Daoy (cell line): ENCODE measurements at regions not wholly inside any gene's neighbourhood (a gene's known extent, or its start where the extent isn't known, plus 50 kb on each side); places are given as distances from the start of the nearest gene placed in this dataset.

ENCODE experiments used
- DNase-seq: peaks from one replicate; pipeline ENCODE4 v3.0.0-alpha.2; 2015; ENCODE audit warnings: low read depth

DNA sequence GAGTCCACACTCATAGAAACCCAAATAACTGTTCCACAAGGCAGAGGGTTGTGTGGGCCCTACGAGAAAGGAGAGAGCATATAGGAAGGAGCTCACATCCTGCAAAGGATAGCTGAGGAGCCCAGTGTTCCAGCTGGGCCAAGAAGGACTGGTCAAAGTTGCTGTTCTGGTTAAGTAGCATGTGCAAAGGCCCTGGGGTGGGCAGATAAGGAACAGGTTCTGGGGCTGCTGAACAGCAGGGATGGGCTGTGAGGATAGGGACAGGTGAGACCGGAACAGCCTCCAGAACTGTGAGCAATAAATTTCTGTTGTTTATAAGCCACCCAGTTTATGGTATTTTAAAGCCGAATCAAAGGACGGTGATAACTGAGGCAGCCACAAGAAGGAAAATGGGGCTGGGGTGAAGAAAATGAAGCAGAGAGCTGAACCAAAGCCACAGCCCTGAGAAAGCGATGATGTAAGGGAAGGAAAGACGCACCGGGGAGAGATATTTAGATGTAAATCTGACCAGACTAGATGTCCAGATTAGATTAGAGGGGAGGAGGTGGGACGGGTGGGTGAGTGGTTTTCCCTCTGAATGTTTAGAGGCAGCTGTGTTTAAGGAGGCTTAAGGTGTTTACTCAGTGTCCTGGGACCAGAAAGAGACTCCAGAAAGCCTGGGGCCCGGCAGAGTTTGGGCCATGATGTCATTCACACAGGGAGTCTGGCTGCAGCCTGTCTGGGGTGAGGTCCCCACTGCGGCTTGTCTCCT lies 180.8 kb upstream of the BCOR start:
- peak; percentile 67 for DNase-seq

DNA sequence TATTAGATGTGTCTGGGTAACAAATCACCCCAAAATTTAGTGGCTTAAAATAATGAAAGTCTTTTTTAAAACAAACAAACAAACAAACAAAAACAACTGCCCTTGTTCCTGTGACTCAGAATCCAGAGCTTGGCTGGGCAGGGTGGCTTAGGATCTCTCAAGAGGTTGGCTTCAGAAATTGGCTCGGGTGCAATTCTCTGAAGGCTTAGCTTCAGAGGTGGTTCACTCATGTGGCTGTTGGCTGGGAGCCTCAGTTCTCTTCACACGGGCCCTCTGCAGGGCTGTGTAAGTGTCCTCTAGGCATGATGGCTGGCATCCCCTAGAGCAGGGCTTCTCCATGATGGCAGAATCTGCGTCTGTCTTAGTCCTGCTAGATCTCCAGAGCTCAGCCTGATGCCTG lies 179.9 kb upstream of the BCOR start:
- no peak for DNase-seq

DNA sequence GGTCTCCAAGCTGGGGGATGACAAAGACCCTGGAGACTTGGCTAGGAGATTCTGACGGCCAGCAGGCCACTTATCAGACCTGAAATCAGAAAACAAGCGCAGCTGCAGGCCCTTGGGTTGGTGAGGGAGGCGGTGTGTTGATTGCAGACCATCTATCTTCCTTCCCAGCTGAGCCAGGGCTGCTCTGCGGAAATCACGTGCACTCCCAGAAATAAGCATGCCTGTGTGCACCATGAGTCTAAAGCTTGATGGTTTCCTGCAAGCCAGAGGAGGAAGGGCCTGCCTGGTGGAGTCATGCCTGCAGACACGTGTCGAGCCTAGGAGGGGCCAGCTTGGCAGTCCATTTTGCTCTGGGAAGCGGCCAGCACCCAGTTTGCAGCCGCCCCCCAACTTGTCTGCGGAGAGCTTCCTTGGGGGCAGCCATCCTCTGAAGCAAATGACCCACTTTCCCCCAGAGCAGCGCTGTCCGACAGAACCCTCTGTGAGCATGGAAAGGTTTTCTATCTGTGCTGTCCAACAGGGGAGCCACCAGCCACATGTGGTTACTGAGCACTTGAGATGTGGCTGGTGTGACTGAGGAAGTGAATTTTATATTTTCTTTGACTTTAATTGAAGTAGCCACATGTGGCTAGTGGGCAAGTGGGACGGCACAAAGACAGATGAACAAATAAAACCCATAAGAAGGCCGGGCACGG lies 175.7 kb upstream of the BCOR start:
- DNase-seq, result no peak

DNA sequence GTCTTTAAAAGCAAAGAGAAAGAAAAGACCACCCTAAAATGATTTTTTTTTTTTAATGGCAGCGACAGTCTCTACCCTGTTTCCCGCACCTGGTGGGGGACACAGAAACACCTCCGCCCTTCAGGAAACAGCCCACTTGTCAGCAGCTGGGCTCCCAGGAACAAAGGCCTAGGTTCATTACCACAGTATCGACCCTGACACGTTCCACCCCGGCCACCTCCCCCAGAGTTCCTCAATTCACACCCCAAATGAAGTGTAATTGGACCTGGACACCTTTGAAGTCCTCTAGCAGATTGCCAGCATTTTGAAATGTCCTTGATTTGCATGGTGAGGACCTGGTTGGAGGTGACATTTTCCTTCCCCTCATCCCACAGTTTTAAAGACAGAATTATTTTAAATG lies 175.0 kb upstream of the BCOR start:
- no peak for DNase-seq

DNA sequence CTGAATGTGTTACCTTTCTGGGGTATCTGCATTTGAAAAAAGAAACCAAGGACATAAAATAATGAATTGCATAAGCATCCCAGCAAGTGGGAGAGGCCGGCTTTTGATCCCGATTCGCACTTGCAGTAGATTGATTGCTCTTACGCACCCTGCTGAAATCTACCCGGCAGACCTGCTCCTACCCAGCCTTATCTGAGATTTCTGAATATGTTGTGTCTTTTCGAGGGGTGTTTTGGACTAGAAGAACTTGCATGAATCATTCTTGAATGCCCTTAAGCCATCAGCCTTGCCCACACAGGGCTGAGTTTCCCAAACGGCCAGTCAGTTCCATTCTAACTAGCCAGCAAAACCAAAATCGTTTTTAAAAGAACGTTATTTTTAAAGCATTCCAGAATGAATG lies 174.4 kb upstream of the BCOR start:
- DNase-seq, result peak; percentile 10

DNA sequence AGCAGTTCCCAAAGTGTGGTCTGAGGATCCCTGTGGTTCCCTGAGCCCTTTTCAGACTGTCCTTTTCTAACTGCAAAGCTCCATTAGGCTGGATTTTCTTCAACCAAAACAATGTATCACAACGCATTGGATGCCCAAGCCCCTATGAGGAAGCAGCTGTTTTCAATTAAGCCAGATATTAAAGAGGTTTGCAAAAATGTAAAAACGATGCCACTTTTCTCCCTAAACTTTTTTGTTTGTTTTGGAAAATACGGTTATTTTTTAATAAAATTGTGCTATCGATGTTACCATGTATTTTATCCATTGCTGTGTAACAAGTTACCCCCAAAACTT lies 170.4 kb upstream of the BCOR start:
- DNase-seq, result no peak

DNA sequence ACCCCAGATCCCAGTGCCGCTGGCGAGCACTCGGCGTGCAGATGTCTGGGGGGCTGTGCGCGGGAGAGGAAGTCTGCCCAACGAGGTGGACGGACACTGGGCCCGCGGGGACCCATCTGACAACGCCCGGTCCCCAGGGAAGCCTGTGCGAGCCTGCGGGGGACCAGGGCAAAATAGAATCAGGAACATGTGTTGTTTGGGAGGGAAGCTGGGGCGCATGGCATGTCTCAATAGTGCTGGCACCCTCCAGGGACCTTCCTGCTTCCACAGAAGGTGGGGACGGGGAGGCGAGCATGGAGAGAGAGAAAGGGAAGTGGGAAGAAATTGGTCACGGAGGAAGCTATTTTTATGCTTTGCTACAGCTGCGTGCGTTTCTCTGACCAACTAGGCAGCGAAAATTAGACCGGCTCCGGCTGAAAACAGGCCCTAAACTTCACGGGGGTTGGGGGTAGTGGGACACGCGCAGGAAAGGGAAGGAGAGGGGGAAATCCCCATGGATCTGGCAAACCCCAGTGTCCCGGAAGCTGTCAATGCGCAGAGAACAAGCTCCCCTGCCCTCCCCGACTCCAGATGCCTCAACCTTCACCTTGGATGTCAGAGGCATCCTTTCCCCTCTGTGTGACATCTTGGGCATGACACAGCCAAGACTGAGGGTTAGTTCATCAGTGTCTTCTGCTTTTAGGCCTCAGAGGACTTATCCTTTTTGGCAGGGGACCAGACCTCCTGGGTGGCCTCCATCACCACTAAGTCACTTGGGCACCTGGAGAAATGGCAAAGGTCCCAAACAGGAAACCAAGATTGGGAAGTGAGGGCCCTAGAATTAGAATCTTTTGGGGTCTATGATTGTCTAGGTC lies 169.8 kb upstream of the BCOR start:
- no peak for DNase-seq

DNA sequence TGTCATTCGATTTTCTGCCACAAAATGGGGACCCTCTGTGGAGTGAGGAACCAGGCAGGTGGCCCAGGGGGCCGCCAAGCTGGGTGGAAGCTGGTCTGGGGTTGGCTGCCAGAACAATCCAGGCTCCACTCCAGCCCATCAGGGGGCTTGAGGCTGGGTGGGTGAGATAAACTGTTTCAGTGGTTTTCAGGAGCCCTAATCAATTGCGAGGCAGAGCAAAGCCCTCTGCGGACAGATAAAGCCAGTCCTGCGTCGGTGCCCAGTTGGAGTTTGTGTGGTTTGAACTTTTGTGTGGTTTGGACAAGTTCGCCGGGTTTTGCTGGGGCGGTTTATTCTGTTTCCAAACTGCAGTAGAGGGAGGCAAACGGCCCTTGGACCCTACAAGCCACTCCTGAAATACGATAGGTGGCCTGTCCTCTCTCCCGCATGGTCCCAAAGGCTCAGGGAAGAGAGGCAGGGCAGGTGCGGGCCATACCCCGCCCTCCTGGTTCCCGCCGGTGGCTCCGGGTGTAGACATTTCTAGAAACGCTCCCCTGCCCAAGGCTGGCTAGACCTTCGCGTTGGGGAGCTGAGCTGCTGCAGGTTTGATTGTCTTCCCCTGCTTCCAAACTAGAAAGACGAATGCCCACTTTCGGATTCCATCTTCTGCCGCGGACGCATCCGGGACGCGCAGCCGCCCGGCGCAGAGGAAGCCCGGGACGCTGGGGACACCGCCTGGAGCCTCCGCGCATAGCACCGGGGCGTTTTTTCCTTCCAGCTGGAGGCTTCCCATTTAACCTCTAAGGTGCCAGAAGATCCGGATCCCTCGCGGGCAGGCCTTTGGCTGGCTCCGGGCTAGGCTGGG lies 169.0 kb upstream of the BCOR start:
- DNase-seq, result peak; percentile 66

DNA sequence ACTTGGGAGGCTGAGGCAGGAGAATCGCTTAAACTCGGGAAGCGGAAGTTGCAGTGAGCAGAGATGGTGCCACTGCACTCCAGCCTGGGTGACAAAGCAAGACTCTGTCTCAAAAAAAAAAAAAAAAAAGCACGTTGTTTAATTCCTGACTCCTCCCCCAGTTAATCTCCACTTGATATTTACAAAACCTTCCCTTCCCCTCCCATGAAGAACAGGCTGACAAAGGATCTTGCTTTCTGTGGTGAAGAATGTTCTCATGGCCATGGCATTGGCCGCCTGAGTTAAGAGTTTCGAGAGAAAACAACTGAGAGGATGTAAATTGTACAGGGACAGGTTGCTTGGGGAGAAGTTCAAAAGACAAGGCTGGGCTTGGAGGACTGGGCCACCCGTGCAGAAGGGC lies 168.2 kb upstream of the BCOR start:
- no peak for DNase-seq

DNA sequence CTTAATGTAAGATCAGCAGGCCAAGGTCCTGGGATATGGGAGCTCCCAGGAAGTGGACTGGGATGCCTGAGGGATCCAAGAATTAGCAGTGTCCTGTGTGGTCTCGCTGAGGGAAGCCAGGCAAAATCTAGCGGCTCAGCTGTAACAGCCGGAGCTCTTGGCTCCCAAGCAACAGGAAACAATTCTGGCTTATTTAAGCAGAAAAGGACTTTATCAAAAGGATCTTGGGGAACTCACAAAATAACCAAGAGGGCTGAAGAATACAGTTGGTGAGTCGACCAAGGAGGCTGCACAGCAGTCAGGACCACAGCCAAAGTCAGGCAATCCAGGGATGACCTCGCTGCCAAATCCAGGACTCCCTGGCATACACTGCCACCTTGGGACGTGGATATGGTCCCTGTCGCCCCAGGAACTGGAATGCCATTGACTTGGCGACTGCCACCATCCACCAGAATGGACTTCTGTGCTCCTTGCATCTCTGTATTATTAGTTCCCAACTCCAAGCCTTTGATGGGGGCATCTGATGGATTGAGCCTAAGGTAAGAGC lies 165.3 kb upstream of the BCOR start:
- no peak for DNase-seq

DNA sequence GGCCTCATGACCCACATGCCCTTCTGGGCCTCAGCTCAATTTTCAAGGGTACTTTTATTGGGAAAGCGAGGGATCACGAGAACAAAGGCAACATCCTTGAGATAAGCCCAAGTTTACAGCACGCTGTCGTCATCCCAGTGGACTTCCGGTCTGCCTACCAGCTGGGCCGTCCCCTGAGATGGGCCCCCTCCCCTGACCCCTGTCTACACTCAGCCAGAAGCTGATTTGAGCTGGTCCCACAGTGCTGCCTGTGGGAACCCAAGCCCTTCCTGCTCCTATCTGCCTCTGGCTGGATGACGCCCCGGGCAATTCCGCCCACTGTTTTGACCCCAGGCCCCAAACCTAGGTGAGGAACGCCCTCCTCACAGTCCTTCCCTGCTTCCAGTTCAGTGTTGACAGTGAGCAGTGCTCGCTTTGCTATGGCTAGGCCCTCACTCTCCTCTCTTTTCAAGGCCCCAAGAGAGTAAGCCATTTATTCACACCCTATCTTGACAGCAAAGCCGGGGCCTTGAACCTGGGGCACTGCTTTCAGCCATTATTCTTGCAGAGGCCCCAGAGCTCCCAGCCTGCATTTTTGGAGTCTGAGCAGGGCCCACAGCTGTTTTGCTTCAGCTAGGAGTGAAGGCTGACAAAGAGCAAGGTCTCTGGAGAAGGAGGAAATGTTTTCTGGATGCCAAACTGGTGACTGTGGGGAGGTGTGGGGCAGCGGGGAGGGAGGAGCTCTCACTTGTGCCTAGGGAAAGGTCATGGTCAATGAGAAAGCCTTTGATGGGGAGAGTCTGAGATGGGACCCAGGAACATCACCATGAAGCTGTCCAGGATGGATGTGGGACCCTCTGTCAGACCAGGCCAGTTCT lies 164.6 kb upstream of the BCOR start:
- DNase-seq, result peak; percentile 50

DNA sequence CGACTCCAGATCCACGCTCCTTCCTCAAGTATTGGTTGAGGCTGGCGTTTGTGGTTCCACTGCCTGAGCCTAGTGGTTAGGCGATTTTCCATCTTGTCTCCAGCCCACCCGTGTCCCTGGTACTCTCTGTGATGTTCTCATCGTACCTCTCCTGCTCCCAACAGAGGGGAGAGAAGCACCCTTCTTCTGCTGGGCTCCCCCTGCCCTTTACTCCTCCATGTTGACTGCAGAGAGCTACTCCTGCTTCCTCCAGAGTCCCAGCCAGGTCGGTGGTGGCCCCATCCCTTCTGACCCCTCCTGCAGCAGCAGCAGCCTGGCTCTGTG lies 164.0 kb upstream of the BCOR start:
- DNase-seq, result no peak

DNA sequence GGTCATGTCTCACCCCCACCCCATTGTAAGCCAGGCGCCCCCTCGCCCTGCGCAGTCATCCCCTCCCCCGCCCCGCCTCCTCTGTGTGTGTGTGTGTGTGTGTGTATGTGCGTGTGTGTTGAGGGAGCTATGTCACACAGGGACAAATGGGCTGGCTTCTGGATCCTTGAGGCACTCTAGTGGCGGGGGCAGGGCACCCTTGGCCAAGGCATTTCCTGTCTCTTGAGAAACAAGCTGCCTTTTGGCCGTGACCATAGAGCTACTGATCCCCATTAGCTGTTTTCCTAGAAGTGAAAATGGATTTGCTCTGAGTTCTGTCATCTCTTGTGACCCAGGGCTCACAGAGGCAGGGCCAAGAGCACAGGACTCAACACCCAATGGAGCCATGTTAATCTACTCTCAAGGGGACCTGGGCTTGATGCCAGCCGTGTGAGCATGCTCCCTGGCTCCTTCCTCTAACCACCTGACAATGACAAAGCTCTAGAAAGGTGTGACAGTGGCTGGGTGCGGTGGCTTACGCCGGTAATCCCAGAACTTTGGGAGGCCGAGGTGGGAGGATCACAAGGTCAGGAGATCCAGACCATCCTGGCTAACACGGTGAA lies 162.5 kb upstream of the BCOR start:
- DNase-seq, result no peak

DNA sequence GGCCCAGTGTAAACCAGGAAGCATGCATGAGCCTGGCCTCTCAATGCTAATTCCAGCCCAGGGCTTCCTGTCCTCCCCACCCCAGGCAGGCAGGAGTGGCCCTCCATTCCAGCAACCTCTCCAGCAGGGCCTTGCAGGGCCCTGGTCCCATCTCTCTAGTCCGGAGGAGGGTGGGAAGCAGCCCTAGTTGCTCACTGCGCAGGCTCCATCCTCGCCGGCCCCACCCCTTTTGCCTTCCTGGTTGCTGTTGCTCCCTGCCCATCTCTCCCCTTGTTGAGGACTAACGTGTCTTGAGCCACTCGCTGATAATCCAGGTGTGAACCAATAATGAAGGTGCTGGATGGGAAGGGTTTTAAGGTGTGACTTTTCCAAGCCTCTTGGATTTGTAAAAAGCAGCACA lies 161.2 kb upstream of the BCOR start:
- DNase-seq, result no peak

DNA sequence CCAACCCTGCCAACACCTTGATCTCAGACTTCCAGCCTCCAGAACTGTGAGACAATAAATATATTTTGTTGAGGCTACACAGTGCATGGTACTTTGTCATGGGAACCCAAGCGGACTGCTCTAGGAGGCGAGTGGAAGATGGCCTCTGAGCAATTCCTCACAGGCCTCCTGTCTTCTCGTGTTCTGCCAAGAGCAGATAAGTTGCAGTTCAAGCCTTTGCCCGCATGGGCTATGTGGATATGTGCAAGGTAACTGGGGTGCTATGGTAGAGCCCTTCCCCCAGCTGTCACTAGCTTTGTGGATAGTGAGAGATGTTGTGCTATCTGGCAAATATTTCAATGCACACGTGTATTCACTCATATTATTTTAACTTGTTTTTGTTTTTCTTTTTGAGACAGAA lies 156.0 kb upstream of the BCOR start:
- no peak for DNase-seq

DNA sequence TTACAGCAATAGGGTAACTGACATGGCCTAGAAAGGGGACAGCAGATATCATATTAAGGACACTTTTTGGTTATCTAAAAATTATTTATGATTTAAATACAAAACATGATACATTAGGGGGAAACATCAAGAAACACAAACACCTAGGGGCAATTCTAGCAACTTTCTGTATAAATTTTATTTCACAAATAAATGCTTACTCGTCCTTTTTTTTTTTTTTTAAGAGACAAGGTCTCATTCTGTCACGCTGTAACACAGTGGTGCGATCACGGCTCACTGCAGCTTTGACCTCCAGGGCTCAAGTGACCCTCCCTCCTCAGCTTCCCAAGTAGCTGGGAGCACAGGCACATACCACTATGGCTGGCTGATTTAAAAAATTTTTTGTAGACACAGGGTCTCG lies 151.8 kb upstream of the BCOR start:
- DNase-seq, result no peak

DNA sequence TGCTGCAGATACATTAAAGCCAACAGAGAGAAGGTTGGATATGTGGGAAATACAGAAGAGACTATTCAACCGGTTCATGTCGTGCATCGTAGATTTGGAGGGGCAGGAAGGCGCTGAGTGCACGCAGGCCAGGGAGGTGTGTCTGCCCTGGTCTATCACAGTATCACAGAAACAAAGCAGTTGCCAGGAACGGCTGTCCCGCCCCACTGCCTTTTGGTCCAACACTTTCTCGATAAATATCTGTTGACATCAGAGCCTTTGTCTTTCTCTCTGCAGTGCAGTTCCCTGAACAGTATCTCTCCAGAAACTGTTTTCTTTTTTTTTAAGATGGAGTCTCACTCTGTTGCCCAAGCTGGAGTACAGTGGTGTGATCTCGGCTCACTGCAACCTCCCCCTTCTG lies 151.1 kb upstream of the BCOR start:
- no peak for DNase-seq

DNA sequence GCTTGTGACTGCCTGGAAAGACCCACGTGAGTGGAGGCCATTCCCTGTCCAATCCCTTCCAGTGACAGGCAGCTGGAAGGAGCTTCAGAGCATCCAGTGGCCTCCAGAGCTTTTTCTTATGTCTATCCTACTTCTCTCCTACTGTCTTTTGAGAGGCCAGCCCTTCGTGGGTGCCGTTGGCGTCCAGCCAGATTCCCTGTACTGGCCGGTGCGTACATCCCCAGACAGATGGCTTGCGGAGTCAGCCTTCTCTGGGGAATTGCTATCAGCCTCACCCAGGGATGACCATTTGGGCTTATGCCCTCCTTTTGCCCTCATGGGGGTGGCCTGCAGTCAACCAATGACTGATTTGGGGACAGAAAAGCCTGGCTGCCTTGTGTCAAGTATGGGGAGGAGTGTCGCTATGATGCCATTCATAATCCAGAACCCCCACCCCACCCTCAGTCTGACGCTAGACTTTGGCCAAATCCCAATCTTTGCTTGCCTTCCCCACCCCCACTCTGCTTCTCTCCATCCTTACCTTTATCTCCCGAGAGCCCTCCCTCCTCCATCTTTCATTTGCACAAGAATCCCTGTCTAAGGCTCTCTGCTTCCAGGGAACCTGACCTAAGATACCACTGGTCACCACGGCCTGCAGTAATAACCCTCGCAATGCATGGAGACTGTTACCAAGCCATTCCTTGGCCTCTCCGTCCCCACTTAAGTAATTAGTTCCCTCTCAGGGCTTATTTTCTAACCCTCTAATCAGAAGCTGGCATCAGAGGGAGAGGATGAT lies 150.3 kb upstream of the BCOR start:
- DNase-seq, result no peak

DNA sequence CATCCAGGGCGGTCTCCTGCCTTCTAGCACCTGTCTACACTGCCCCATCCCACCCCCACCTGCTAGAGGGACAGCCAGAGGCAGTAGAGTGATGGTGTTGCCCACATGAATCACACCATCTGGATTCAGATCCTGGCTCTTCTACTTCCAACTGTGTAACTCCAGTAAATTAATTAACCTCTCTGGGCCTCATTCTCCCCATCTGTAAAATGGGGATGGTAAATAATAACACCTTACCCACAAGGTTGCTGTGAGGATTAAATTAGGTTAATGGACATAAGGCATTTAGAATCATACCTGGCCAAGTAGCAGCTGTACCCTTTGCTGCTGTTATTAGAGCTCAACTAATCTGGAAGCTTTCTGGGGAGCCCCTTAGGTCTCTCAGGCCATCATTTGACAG lies 149.6 kb upstream of the BCOR start:
- DNase-seq, result no peak
